HCT116 (cell line): ENCODE measurements at regions not wholly inside any gene's neighbourhood (a gene's known extent, or its start where the extent isn't known, plus 50 kb on each side); places are given as distances from the start of the nearest gene placed in this dataset.
A peak's percentile ranks its signal among the peaks of the same experiment; 100 is the strongest.

ENCODE experiments used
- ATAC-seq: fragments of 200-7000 bp; cut with Tn5 transposase; 2 replicates; pipeline ENCODE4 v1.9.1; 2020; ENCODE audit warnings: mild to moderate bottlenecking, moderate library complexity
- BruUV-seq: library from RNA; stranded (reverse); fragments of 400-500 nt; replicated peaks from 2 replicates; lab custom pipeline; 2021; lab: Mats Ljungman, UMichigan
- CTCF ChIA-PET: fragments of 300-600 bp; sonication (Branson Sonifier 250); formaldehyde crosslinking; loops from one replicate; lab custom pipeline; 2021; ENCODE audit warnings: antibody characterized with exemption; lab: Charles Lee
- POLR2A ChIA-PET: fragments of 300-600, 350-600 bp; sonication (Branson Sonifier 250); formaldehyde crosslinking; loops from one replicate; lab custom pipeline; 2021; ENCODE audit warnings: antibody characterized with exemption; lab: Charles Lee
- RAD21 ChIA-PET, 2 experiments: fragments of 300-600 bp; sonication (Branson Sonifier 250); formaldehyde crosslinking; loops; one replicate each; lab custom pipeline; 2023; ENCODE audit warnings: low total read pairs in 2 of 2; ENCODE audit not compliant: uncharacterized antibody in 2 of 2, unreplicated experiment in 2 of 2, low non-redundant PET in 1 of 2; lab: Charles Lee
- DNase-seq: peaks from one replicate; pipeline ENCODE4 v3.0.0-alpha.2; 2010; ENCODE audit warnings: low read depth, low spot score
- H2AFZ ChIP-seq: fragments of 200-600 bp; shearing (Covaris generic), sonication (generic); 2 replicates; pipeline ENCODE4 v1.6.1; 2017; ENCODE audit warnings: low read depth, mixed run types, mixed read lengths, antibody characterized with exemption, low read length; ENCODE audit not compliant: poor library complexity, severe bottlenecking
- H3K27ac ChIP-seq: 2 replicates; pipeline ENCODE4 v1.5.1; 2012; ENCODE audit warnings: low read depth, low read length
- H3K27me3 ChIP-seq: fragments of 200-600 bp; sonication (generic); 2 replicates; pipeline ENCODE4 v1.6.1; 2016; ENCODE audit warnings: mixed run types, low read length, mixed read lengths; ENCODE audit not compliant: insufficient read depth
- H3K36me3 ChIP-seq, 2 experiments: fragments of 200-500 bp in 1 of 2; fragments of 200-600 bp in 1 of 2; sonication (Bioruptor generic) in 1 of 2; sonication (generic) in 1 of 2; 2 replicates each; pipeline versions ENCODE4 v1.5.1 to v1.6.1; 2014 to 2016; ENCODE audit warnings: low read length in 2 of 2, inconsistent platforms in 1 of 2, mixed read lengths in 1 of 2, mixed run types in 1 of 2; ENCODE audit not compliant: insufficient read depth in 2 of 2, control insufficient read depth in 1 of 2
- H3K4me1 ChIP-seq, 2 experiments: fragments of 200-600 bp in 1 of 2; sonication (generic) in 1 of 2; 2 replicates each; pipeline versions ENCODE4 v1.5.1 to v1.6.1; 2012 to 2017; ENCODE audit warnings: low read length in 2 of 2, inconsistent platforms in 1 of 2, mild to moderate bottlenecking in 1 of 2, mixed read lengths in 1 of 2, mixed run types in 1 of 2, moderate library complexity in 1 of 2; ENCODE audit not compliant: insufficient read depth in 2 of 2, control insufficient read depth in 1 of 2
- H3K4me2 ChIP-seq: fragments of 200-600 bp; sonication (generic); 2 replicates; pipeline ENCODE4 v1.6.1; 2017; ENCODE audit warnings: mixed run types, low read length, mixed read lengths
- H3K4me3 ChIP-seq, 2 experiments: fragments of 200-600 bp in 1 of 2; sonication (generic) in 1 of 2; replicated peaks in 1 of 2; 2 replicates each; pipeline ENCODE4 v1.5.1; 2011 to 2016; ENCODE audit warnings: low read length in 2 of 2, control low read depth in 1 of 2, low read depth in 1 of 2, mild to moderate bottlenecking in 1 of 2, mixed read lengths in 1 of 2, mixed run types in 1 of 2
- H3K79me2 ChIP-seq: fragments of 200-600 bp; sonication (generic); 2 replicates; pipeline ENCODE4 v1.6.1; 2017; ENCODE audit warnings: mild to moderate bottlenecking, mixed run types, low read length, moderate library complexity, mixed read lengths; ENCODE audit not compliant: insufficient read depth
- H3K9ac ChIP-seq: fragments of 200-600 bp; sonication (generic); 2 replicates; pipeline ENCODE4 v1.6.1; 2016; ENCODE audit warnings: low read length, mixed read lengths
- H3K9me2 ChIP-seq: fragments of 200-600 bp; sonication (generic), shearing (Covaris generic); 2 replicates; pipeline ENCODE4 v1.6.1; 2017; ENCODE audit warnings: mixed run types, mild to moderate bottlenecking, moderate library complexity; ENCODE audit not compliant: insufficient read depth
- H3K9me3 ChIP-seq, 2 experiments: fragments of 200-500 bp in 1 of 2; fragments of 200-600 bp in 1 of 2; sonication (Bioruptor generic) in 1 of 2; sonication (generic) in 1 of 2; 2 replicates each; pipeline ENCODE4 v1.6.1; 2014 to 2017; ENCODE audit warnings: low read length in 2 of 2, mixed read lengths in 2 of 2, inconsistent platforms in 1 of 2, low read depth in 1 of 2, mild to moderate bottlenecking in 1 of 2, mixed run types in 1 of 2, moderate library complexity in 1 of 2; ENCODE audit not compliant: control insufficient read depth in 1 of 2, insufficient read depth in 1 of 2
- H4K20me1 ChIP-seq: fragments of 200-600 bp; sonication (generic), shearing (Covaris generic); 2 replicates; pipeline ENCODE4 v1.6.1; 2017; ENCODE audit warnings: mixed run types, mild to moderate bottlenecking, moderate library complexity; ENCODE audit not compliant: insufficient read depth
- CTCF ChIP-seq, 3 experiments: fragments of 200-600 bp in 1 of 3; sonication (generic) in 1 of 3; IDR thresholded peaks in 2 of 3; conservative IDR thresholded peaks in 1 of 3; 2 replicates each; pipeline ENCODE4 v1.5.1; 2012 to 2017; ENCODE audit warnings: low read depth in 2 of 3, low read length in 2 of 3, antibody characterized with exemption in 1 of 3, borderline replicate concordance in 1 of 3, control low read depth in 1 of 3, mild to moderate bottlenecking in 1 of 3, mixed read lengths in 1 of 3, mixed run types in 1 of 3, moderate library complexity in 1 of 3; ENCODE audit not compliant: insufficient read depth in 1 of 3
- EZH2 ChIP-seq: fragments of 200-600 bp; sonication (generic); IDR thresholded peaks from 2 replicates; pipeline ENCODE4 v1.6.1; 2017; ENCODE audit warnings: antibody characterized with exemption, mixed run types
- MAX ChIP-seq: IDR thresholded peaks from 2 replicates; pipeline ENCODE4 v1.6.1; 2012
- RAD21 ChIP-seq: IDR thresholded peaks from 2 replicates; pipeline ENCODE4 v1.6.1; 2012; ENCODE audit warnings: low read depth, mild to moderate bottlenecking
- SIN3A ChIP-seq: IDR thresholded peaks from 2 replicates; pipeline ENCODE4 v1.6.1; 2012; ENCODE audit warnings: low read depth
- SP1 ChIP-seq: IDR thresholded peaks from 2 replicates; pipeline ENCODE4 v1.6.1; 2012; ENCODE audit warnings: low read depth
- YY1 ChIP-seq: IDR thresholded peaks from 2 replicates; pipeline ENCODE4 v1.6.1; 2011; ENCODE audit warnings: low read length, low read depth, moderate library complexity, mild to moderate bottlenecking; ENCODE audit not compliant: insufficient replicate concordance; ENCODE audit errors: extremely low read depth
- intact Hi-C: fragments of 100-400 bp; cut with micrococcal nuclease; formaldehyde crosslinking; loops from 2 replicates; pipeline ENCODE4 v1.10.0; 2022
- TF ChIP-seq, protein P1 (sequence below): IDR thresholded peaks from 2 replicates; pipeline ENCODE4 v1.6.1; 2011; ENCODE audit warnings: mild to moderate bottlenecking, low read length, moderate library complexity; ENCODE audit not compliant: insufficient replicate concordance; ENCODE audit errors: extremely low read depth

DNA sequence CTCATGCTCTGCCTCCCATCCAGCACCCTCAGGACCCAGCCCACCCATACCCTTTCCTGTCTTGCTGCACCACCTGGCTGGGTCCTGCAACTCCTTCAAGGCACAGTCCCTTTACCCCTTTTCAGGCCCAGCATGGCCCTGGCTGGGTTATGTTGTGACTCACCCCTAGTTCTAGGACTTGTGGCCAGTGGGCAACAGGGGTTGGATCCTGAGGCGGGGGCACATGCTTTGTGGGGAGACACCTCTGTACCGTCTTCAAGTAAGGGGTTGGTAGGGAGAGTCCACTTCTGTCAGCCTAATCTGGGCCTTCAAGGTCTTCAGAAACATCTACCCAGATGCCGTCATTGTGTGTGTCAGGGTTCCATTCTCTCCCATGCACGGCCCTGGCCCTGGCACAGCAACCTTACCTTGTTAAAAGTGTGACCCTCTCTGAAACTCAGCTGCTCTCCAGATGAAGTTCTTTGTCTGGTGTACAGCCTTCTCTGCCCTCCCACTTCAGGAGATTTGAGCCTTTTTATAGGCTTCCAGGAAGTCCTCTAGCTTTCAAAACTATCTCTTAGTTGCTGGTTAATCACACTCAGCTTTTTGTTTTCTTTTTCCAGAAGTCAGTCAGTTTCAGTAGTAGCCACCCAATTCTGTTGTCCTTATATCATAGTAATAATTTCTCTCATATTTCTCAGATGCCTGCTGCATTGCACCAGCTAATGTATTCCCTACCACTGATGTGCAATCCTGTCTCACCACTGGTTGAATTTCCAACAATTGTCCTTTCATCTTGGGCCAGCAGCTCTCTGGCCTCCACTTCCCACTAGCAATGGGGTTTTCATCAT lies 107.3 kb downstream of the NRN1 start:
- Histone ChIP-seq H3K4me2 (no peak overlapping the region), H3K4me3 (no peak overlapping the region), H3K4me1 (no peaks in the 10 kb centered on the region), H3K9me2 (no peaks in the 10 kb centered on the region), H3K79me2 (no peaks in the 10 kb centered on the region), H4K20me1 (no peaks in the 10 kb centered on the region), H2AFZ (no peak overlapping the region), H3K27ac (no peak overlapping the region), H3K9ac (no peak overlapping the region), H3K9me3 (no peaks in the 10 kb centered on the region), H3K27me3 (no peaks in the 10 kb centered on the region), H3K36me3 (no peaks in the 10 kb centered on the region)
- RAD21 ChIA-PET, result no interaction called here
- no TSS peak for BruUV-seq
- CTCF ChIA-PET, result no interaction called here
- ATAC-seq, result no peak
- no peak for TF ChIP-seq YY1
- no peak for TF ChIP-seq SP1
- POLR2A ChIA-PET, result no interaction called here
- intact Hi-C loops, result no loop called here
- DNase-seq, result no peak

- DNase-seq, result no peak
- H3K4me3 ChIP-seq, result no peak overlapping the region
- POLR2A ChIA-PET, result no interaction called here
- H3K9me2 ChIP-seq, result no peaks in the 10 kb centered on the region
- H3K9me3 ChIP-seq, result no peaks in the 10 kb centered on the region
- H2AFZ ChIP-seq, result no peak overlapping the region
- H3K27me3 ChIP-seq, result no peaks in the 10 kb centered on the region
- H3K4me1 ChIP-seq, result no peaks in the 10 kb centered on the region
- BruUV-seq, result no TSS peak
- CTCF ChIA-PET, result no interaction called here
- H4K20me1 ChIP-seq, result no peaks in the 10 kb centered on the region
- no peak overlapping the region for H3K27ac ChIP-seq
- ATAC-seq, result peak; percentile 77
- intact Hi-C loops, result no loop called here
- no peak overlapping the region for H3K4me2 ChIP-seq
- TF ChIP-seq, protein P1, sequence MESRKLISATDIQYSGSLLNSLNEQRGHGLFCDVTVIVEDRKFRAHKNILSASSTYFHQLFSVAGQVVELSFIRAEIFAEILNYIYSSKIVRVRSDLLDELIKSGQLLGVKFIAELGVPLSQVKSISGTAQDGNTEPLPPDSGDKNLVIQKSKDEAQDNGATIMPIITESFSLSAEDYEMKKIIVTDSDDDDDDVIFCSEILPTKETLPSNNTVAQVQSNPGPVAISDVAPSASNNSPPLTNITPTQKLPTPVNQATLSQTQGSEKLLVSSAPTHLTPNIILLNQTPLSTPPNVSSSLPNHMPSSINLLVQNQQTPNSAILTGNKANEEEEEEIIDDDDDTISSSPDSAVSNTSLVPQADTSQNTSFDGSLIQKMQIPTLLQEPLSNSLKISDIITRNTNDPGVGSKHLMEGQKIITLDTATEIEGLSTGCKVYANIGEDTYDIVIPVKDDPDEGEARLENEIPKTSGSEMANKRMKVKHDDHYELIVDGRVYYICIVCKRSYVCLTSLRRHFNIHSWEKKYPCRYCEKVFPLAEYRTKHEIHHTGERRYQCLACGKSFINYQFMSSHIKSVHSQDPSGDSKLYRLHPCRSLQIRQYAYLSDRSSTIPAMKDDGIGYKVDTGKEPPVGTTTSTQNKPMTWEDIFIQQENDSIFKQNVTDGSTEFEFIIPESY, result no peak
- TF ChIP-seq CTCF (IDR thresholded peaks at IDR 0.05 in 2 of 3, conservative IDR thresholded peaks at IDR 0.05 in 1 of 3; ENCODE audit: borderline replicate concordance in 1 of 3, insufficient read depth in 1 of 3, low read depth in 2 of 3, low read length in 2 of 3) (0 out of 6 replicates have a peak, but pooled peaks of 1 of the 3 experiments have one; percentile 31), EZH2 (no peak), MAX (no peak), SIN3A (no peak), RAD21 (0 out of 2 replicates have a peak, but pooled peaks have one; percentile 15)
- RAD21 ChIA-PET, result no interaction called here
- H3K36me3 ChIP-seq, result no peaks in the 10 kb centered on the region
- no peaks in the 10 kb centered on the region for H3K79me2 ChIP-seq
- no peak overlapping the region for H3K9ac ChIP-seq
These were observed 108.2 kb downstream of the NRN1 start for GRCh38 chr6:5898563-5898962.
